ENCODE measurements at regions not wholly inside any gene's neighbourhood (a gene's known extent, or its start where the extent isn't known, plus 50 kb on each side); places are given as distances from the start of the nearest gene placed in this dataset.

GRCh38 chr2:150858382-150858781, 370.9 kb upstream of the RND3 start:
- Histone ChIP-seq H3K4me3 (no peak overlapping the region), H3K79me2 (replicated peaks; ENCODE audit: insufficient read depth) (no peaks in the 10 kb centered on the region), H3F3A (replicated peaks; ENCODE audit: low read depth) (0 out of 2 replicates have a peak, but pooled peaks cover 3% of the 10 kb centered on the region), H3K27ac (ENCODE audit: low read depth) (no peak overlapping the region), H2AFZ (no peak overlapping the region), H3K4me1 (ENCODE audit: insufficient read depth) (peaks cover 15% of the 10 kb centered on the region; the same call in 1 of the 2 replicates), H3K36me3 (ENCODE audit: insufficient read depth) (peaks cover 6% of the 10 kb centered on the region; the same call in 1 of the 2 replicates), H3K9me2 (ENCODE audit: insufficient read depth) (peaks cover 23% of the 10 kb centered on the region), H4K20me1 (replicated peaks; ENCODE audit: insufficient read depth) (no peaks in the 10 kb centered on the region), H3K4me2 (no peak overlapping the region), H3K27me3 (ENCODE audit: insufficient read depth) (no peaks in the 10 kb centered on the region)
- Mint-ChIP-seq H3K27ac (no peak overlapping the region), H3K4me1 (peaks cover 16% of the 10 kb centered on the region), H3K4me3 (no peak overlapping the region), H3K9me3 (peaks cover 35% of the 10 kb centered on the region), H3K27me3 (ENCODE audit: insufficient read depth, low read depth, poor library complexity) (peaks cover 6% of the 10 kb centered on the region), H3K36me3 (ENCODE audit: low read depth) (peaks cover 48% of the 10 kb centered on the region)
- TF ChIP-seq POLR2AphosphoS5 (IDR thresholded peaks at IDR 0.05; ENCODE audit: low read depth) = no peak
- no peak for TF ChIP-seq EZH2 (IDR thresholded peaks at IDR 0.05; ENCODE audit: low read depth, unreplicated experiment)
- TF ChIP-seq EZH2phosphoT487 (IDR thresholded peaks at IDR 0.05; ENCODE audit: unreplicated experiment) = no peak
- TF ChIP-seq ZNF331 (CRISPR knock-in tag; IDR thresholded peaks at IDR 0.05; ENCODE audit: low read depth) = no peak
- TF ChIP-seq ZNF114 (CRISPR knock-in tag; IDR thresholded peaks at IDR 0.05) = no peak
- TF ChIP-seq JUNB (IDR thresholded peaks at IDR 0.05; ENCODE audit: unreplicated experiment) = no peak
- no peak for TF ChIP-seq NANOG (IDR thresholded peaks at IDR 0.05; ENCODE audit: borderline replicate concordance)
- ATAC-seq (no peak), DNase-seq (ENCODE audit: low spot score) (no peak)

DNA sequence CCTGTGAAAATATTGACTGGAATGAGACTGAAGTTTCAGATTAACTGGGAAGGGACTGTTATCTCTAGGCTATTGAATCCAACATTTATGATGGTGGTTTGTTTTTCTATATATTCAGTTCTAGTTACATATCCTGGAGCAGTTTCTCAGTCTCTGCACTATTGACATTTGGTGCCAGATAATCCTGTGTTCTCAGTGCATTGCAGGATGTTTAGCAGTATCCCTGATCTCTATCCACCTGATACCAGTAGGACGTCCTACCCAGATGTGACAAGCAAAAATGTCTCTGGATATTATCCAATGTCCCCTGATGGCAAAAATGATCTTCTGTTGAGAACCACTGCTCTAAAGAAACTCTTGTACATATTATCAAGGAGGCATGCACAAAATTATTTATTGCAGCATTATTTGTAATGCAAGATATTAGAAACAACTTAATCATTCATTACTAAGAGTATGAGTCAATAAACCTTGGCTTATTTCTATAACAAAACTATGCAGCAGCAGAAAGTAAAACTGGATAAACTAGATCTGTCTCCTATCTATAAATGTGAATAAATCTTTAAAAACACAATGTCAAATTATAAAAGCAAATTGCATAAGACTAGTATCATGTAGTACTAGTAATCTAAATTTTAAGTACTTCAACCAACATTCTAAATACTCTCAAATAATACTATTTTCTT, 369.3 kb upstream of the RND3 start:
- Histone ChIP-seq H3K9me2 (ENCODE audit: insufficient read depth) (peaks cover 32% of the 10 kb centered on the region), H3K4me1 (ENCODE audit: insufficient read depth) (peaks cover 15% of the 10 kb centered on the region; the same call in 1 of the 2 replicates), H3K27me3 (ENCODE audit: insufficient read depth) (no peaks in the 10 kb centered on the region), H2AFZ (no peak overlapping the region), H3K79me2 (replicated peaks; ENCODE audit: insufficient read depth) (no peaks in the 10 kb centered on the region), H4K20me1 (replicated peaks; ENCODE audit: insufficient read depth) (no peaks in the 10 kb centered on the region), H3F3A (replicated peaks; ENCODE audit: low read depth) (0 out of 2 replicates have a peak, but pooled peaks cover 3% of the 10 kb centered on the region), H3K36me3 (ENCODE audit: insufficient read depth) (peaks cover 6% of the 10 kb centered on the region; the same call in 1 of the 2 replicates), H3K27ac (ENCODE audit: low read depth) (no peak overlapping the region), H3K4me3 (no peak overlapping the region), H3K4me2 (no peak overlapping the region)
- DNase-seq (ENCODE audit: low spot score) = no peak
- H3K36me3 Mint-ChIP-seq (ENCODE audit: low read depth) = peaks cover 41% of the 10 kb centered on the region; the same call in 2 of the 3 replicates
- peaks cover 5% of the 10 kb centered on the region for H3K27me3 Mint-ChIP-seq (ENCODE audit: insufficient read depth, low read depth, poor library complexity)
- no peak for ATAC-seq
- H3K27ac Mint-ChIP-seq = no peak overlapping the region
- no peak overlapping the region for H3K4me3 Mint-ChIP-seq
- peaks cover 21% of the 10 kb centered on the region for H3K9me3 Mint-ChIP-seq
- peaks cover 16% of the 10 kb centered on the region for H3K4me1 Mint-ChIP-seq
- TF ChIP-seq EZH2phosphoT487 (IDR thresholded peaks at IDR 0.05; ENCODE audit: unreplicated experiment) (no peak), ZNF114 (CRISPR knock-in tag; IDR thresholded peaks at IDR 0.05) (no peak), POLR2AphosphoS5 (IDR thresholded peaks at IDR 0.05; ENCODE audit: low read depth) (no peak), EZH2 (IDR thresholded peaks at IDR 0.05; ENCODE audit: low read depth, unreplicated experiment) (no peak), CTCF (conservative IDR thresholded peaks at IDR 0.05; ENCODE audit: low read depth in 2 of 2) (no peak), JUNB (IDR thresholded peaks at IDR 0.05; ENCODE audit: unreplicated experiment) (no peak), ZNF462 (CRISPR knock-in tag; IDR thresholded peaks at IDR 0.05) (no peak)

Measured in GM23338 (cell line).